ENCODE measurements at regions not wholly inside any gene's neighbourhood (a gene's known extent, or its start where the extent isn't known, plus 50 kb on each side); places are given as distances from the start of the nearest gene placed in this dataset.
A peak's percentile ranks its signal among the peaks of the same experiment; 100 is the strongest.
"Not testable (repeated sequence)": the region's sequence is repeated elsewhere in the genome, so short reads cannot be mapped to it uniquely, and the experiment has no call there.

- TF ChIP-seq CTCF (IDR thresholded peaks at IDR 0.05; ENCODE audit: borderline replicate concordance, extremely low read depth, low read length, poor library complexity, severe bottlenecking) (peak; percentile 70), EZH2 (IDR thresholded peaks at IDR 0.05; ENCODE audit: borderline replicate concordance, low read depth, low read length, severe bottlenecking) (no peak)
- ATAC-seq (ENCODE audit: insufficient read depth, low read depth) (peak; percentile 72), DNase-seq (peak; percentile 82)
- Histone ChIP-seq H3K4me2 (ENCODE audit: insufficient read depth, low read length) (peak overlapping the region; percentile 59; the same call in 1 of the 2 replicates), H2AFZ (ENCODE audit: low read depth, low read length) (no peak overlapping the region), H3K36me3 (ENCODE audit: insufficient read depth, low read length) (no peaks in the 10 kb centered on the region), H3K9me3 (ENCODE audit: insufficient read depth, low read length, severe bottlenecking) (no peaks in the 10 kb centered on the region), H3K4me1 (ENCODE audit: insufficient read depth, low read length) (peaks cover 48% of the 10 kb centered on the region), H3K27ac (ENCODE audit: low read length) (peak overlapping the region; percentile 97), H3K27me3 (ENCODE audit: insufficient read depth, low read length, poor library complexity) (no peaks in the 10 kb centered on the region), H4K20me1 (ENCODE audit: insufficient read depth, low read length) (no peaks in the 10 kb centered on the region), H3K4me3 (ENCODE audit: low read depth in 1 of 2, low read length in 2 of 2) (no peak overlapping the region), H3K9ac (ENCODE audit: low read depth, low read length) (peak overlapping the region; percentile 50), H3K79me2 (ENCODE audit: insufficient read depth, low read length) (no peaks in the 10 kb centered on the region)
These were observed 567.9 kb downstream of the GOLGA6L6 start for GRCh38 chr15:19973718-19974117.

GRCh38 chr15:19972582-19972981, 569.0 kb downstream of the GOLGA6L6 start:
- not testable (repeated sequence) for H4K20me1 ChIP-seq (ENCODE audit: insufficient read depth, low read length); H3K79me2 ChIP-seq (ENCODE audit: insufficient read depth, low read length); H3K27me3 ChIP-seq (ENCODE audit: insufficient read depth, low read length, poor library complexity); H3K36me3 ChIP-seq (ENCODE audit: insufficient read depth, low read length); H3K9me3 ChIP-seq (ENCODE audit: insufficient read depth, low read length, severe bottlenecking)
- H3K4me3 ChIP-seq (ENCODE audit: low read depth in 1 of 2, low read length in 2 of 2): peak overlapping the region in 1 of 2 experiments; percentile 27; a peak in 1 of 4 replicates
- H3K4me1 ChIP-seq (ENCODE audit: insufficient read depth, low read length): peaks cover 48% of the 10 kb centered on the region
- peak overlapping the region; percentile 59 for H3K4me2 ChIP-seq (ENCODE audit: insufficient read depth, low read length)
- H2AFZ ChIP-seq (ENCODE audit: low read depth, low read length): 0 out of 2 replicates have a peak overlapping the region, but pooled peaks have one; percentile 59
- peak overlapping the region; percentile 97 for H3K27ac ChIP-seq (ENCODE audit: low read length)
- H3K9ac ChIP-seq (ENCODE audit: low read depth, low read length): peak overlapping the region; percentile 50
- ATAC-seq (ENCODE audit: insufficient read depth, low read depth) (peak; percentile 85), DNase-seq (peak; percentile 85)

GRCh38 chr15:19965574-19965973, 576.0 kb downstream of the GOLGA6L6 start:
- H4K20me1 ChIP-seq (ENCODE audit: insufficient read depth, low read length); H3K79me2 ChIP-seq (ENCODE audit: insufficient read depth, low read length); H3K4me3 ChIP-seq (ENCODE audit: low read depth in 1 of 2, low read length in 2 of 2); H3K27me3 ChIP-seq (ENCODE audit: insufficient read depth, low read length, poor library complexity); H3K9me3 ChIP-seq (ENCODE audit: insufficient read depth, low read length, severe bottlenecking); H3K9ac ChIP-seq (ENCODE audit: low read depth, low read length); H3K36me3 ChIP-seq (ENCODE audit: insufficient read depth, low read length); H3K27ac ChIP-seq (ENCODE audit: low read length); H3K4me2 ChIP-seq (ENCODE audit: insufficient read depth, low read length); H2AFZ ChIP-seq (ENCODE audit: low read depth, low read length): not testable (repeated sequence)
- ATAC-seq (ENCODE audit: insufficient read depth, low read depth) (peak; percentile 72), DNase-seq (peak; percentile 64)
- peaks cover 16% of the 10 kb centered on the region for H3K4me1 ChIP-seq (ENCODE audit: insufficient read depth, low read length)
- peak; percentile 41 for TF ChIP-seq CTCF (IDR thresholded peaks at IDR 0.05; ENCODE audit: borderline replicate concordance, extremely low read depth, low read length, poor library complexity, severe bottlenecking)

- Histone ChIP-seq H2AFZ (ENCODE audit: low read depth, low read length) (0 out of 2 replicates have a peak overlapping the region, but pooled peaks have one; percentile 43), H3K9ac (ENCODE audit: low read depth, low read length) (peak overlapping the region; percentile 33), H3K4me1 (ENCODE audit: insufficient read depth, low read length) (peaks cover 16% of the 10 kb centered on the region), H3K4me2 (ENCODE audit: insufficient read depth, low read length) (0 out of 2 replicates have a peak overlapping the region, but pooled peaks have one; percentile 7), H3K27ac (ENCODE audit: low read length) (peak overlapping the region; percentile 84)
- not testable (repeated sequence) for H3K9me3 ChIP-seq (ENCODE audit: insufficient read depth, low read length, severe bottlenecking); H3K79me2 ChIP-seq (ENCODE audit: insufficient read depth, low read length); H3K4me3 ChIP-seq (ENCODE audit: low read depth in 1 of 2, low read length in 2 of 2); H3K36me3 ChIP-seq (ENCODE audit: insufficient read depth, low read length); H4K20me1 ChIP-seq (ENCODE audit: insufficient read depth, low read length); H3K27me3 ChIP-seq (ENCODE audit: insufficient read depth, low read length, poor library complexity)
- DNase-seq: peak; percentile 74
- TF ChIP-seq CTCF (IDR thresholded peaks at IDR 0.05; ENCODE audit: borderline replicate concordance, extremely low read depth, low read length, poor library complexity, severe bottlenecking): peak; percentile 6
- ATAC-seq (ENCODE audit: insufficient read depth, low read depth): peak; percentile 89
These were observed 577.1 kb downstream of the GOLGA6L6 start for GRCh38 chr15:19964480-19964879.

Measured in DND-41 (cell line).